PC-3 (cell line): ENCODE measurements at regions not wholly inside any gene's neighbourhood (a gene's known extent, or its start where the extent isn't known, plus 50 kb on each side); places are given as distances from the start of the nearest gene placed in this dataset.

Experiments
- EZH2 ChIP-seq: fragments of 300-600 bp; sonication (generic); IDR thresholded peaks from one replicate; pipeline ENCODE4 v1.6.1; 2017; ENCODE audit warnings: antibody characterized with exemption, mild to moderate bottlenecking, low read length; ENCODE audit not compliant: unreplicated experiment
- EZH2phosphoT487 ChIP-seq: fragments of 300-600 bp; sonication (generic); IDR thresholded peaks from 2 replicates; pipeline ENCODE4 v1.6.1; 2018; ENCODE audit warnings: mild to moderate bottlenecking, antibody characterized with exemption, low read length, borderline replicate concordance
- TF ChIP-seq, protein P1 (sequence below): fragments of 300-600 bp; sonication (generic); conservative IDR thresholded peaks from 2 replicates; pipeline ENCODE4 v1.5.1; 2017; ENCODE audit warnings: antibody characterized with exemption, low read depth, mild to moderate bottlenecking, low read length

GRCh38 chr2:41626936-41627335, 420.9 kb upstream of the PKDCC start:
- TF ChIP-seq, protein P1, sequence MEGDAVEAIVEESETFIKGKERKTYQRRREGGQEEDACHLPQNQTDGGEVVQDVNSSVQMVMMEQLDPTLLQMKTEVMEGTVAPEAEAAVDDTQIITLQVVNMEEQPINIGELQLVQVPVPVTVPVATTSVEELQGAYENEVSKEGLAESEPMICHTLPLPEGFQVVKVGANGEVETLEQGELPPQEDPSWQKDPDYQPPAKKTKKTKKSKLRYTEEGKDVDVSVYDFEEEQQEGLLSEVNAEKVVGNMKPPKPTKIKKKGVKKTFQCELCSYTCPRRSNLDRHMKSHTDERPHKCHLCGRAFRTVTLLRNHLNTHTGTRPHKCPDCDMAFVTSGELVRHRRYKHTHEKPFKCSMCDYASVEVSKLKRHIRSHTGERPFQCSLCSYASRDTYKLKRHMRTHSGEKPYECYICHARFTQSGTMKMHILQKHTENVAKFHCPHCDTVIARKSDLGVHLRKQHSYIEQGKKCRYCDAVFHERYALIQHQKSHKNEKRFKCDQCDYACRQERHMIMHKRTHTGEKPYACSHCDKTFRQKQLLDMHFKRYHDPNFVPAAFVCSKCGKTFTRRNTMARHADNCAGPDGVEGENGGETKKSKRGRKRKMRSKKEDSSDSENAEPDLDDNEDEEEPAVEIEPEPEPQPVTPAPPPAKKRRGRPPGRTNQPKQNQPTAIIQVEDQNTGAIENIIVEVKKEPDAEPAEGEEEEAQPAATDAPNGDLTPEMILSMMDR, result no peak
- TF ChIP-seq EZH2, result no peak
- no peak for TF ChIP-seq EZH2phosphoT487
